ENCODE measurements at regions not wholly inside any gene's neighbourhood (a gene's known extent, or its start where the extent isn't known, plus 50 kb on each side); places are given as distances from the start of the nearest gene placed in this dataset.

- H3K4me3 ChIP-seq (ENCODE audit: low read depth, low read length), result no peak overlapping the region
- no peak for TF ChIP-seq CTCF (IDR thresholded peaks at IDR 0.05; ENCODE audit: low read depth, low read length)
Measured at GRCh38 chr11:37394236-37394870, 796.3 kb upstream of the RAG2 start.

GRCh38 chr11:37391615-37392014 is 793.6 kb upstream of the RAG2 start:
- H3K4me3 ChIP-seq (ENCODE audit: low read depth, low read length), result no peak overlapping the region
- no peak for TF ChIP-seq CTCF (IDR thresholded peaks at IDR 0.05; ENCODE audit: low read depth, low read length)

DNA sequence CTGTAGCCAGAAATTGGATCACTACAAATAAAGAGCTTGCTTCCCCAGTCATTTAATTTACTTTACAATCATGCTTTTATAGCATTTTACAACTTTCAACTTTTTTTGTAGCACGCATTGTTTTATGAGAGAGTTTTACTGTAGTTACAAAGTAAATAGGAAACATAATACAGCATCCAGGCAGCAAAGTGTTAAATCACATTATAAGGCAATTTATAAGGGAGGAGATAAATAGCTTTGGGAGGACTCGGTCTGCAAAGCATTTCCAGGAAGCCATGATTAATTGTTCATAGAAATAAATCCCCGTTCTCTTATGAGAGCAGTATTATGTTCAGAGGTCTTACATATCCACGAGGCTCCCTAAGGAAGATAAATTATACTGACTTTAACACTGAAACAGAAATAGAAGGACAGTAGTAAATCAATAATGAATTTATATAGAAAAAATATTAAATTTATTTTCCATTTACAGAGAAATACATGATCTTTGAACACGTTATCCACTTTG is 792.6 kb upstream of the RAG2 start:
- H3K4me3 ChIP-seq (ENCODE audit: low read depth, low read length), result no peak overlapping the region
- no peak for TF ChIP-seq CTCF (IDR thresholded peaks at IDR 0.05; ENCODE audit: low read depth, low read length)

GRCh38 chr11:37378958-37379357 is 780.9 kb upstream of the RAG2 start:
- no peak overlapping the region for H3K4me3 ChIP-seq (ENCODE audit: low read depth, low read length)
- TF ChIP-seq CTCF (IDR thresholded peaks at IDR 0.05; ENCODE audit: low read depth, low read length), result no peak

- H3K4me3 ChIP-seq (ENCODE audit: low read depth, low read length), result no peak overlapping the region
- TF ChIP-seq CTCF (IDR thresholded peaks at IDR 0.05; ENCODE audit: low read depth, low read length), result no peak
Measured at GRCh38 chr11:37372667-37373066, 774.6 kb upstream of the RAG2 start.

DNA sequence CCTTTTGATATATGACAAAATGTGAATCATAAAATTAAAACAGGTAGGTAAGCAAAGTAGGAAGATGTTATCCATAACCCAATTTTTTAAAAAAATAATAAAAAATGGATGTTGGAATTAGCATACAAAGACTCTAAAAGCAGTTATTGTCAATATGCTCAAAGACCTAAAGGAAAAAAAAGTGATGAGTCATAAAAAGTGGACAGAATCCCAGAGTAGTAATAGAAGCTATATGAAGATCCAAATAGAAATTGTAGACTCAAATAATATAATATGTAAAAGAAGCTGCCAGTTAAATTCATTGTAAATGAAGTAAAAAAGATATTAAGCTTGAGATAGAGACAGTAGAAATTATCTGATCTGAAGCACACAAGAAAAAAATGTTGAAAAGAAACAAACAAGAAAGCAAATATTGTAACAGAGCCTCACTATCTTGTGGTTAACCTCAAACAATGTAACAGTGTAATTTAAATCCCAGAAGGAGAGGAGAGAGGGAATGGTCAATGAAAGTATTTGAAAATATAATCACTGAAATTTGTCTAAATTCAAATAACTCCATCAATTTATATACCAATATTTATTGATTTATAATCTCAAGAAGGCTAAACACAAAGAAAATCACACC is 773.4 kb upstream of the RAG2 start:
- no peak for TF ChIP-seq CTCF (IDR thresholded peaks at IDR 0.05; ENCODE audit: low read depth, low read length)
- H3K4me3 ChIP-seq (ENCODE audit: low read depth, low read length), result no peak overlapping the region

DNA sequence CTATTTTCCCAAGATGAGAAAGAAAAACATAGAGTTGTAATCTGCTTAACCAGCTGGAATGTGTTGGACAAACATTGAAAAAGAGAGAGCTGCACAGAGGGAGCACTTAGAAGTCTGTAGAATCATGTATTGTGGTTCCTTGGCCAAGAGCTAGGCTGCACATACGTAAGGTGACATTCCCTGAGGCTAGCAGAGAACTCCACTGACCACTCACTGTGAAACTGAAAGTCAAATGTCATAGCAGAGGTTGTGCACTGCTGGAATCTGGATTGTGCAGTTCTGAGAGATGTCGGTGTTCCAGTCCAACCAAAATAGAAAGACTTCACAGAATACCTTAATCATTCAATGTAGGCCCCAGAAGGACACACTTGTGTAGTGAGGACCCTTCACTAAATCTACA is 772.8 kb upstream of the RAG2 start:
- TF ChIP-seq CTCF (IDR thresholded peaks at IDR 0.05; ENCODE audit: low read depth, low read length), result no peak
- H3K4me3 ChIP-seq (ENCODE audit: low read depth, low read length), result no peak overlapping the region

Measured in WI38 (cell line).